ENCODE measurements at regions not wholly inside any gene's neighbourhood (a gene's known extent, or its start where the extent isn't known, plus 50 kb on each side); places are given as distances from the start of the nearest gene placed in this dataset.
A peak's percentile ranks its signal among the peaks of the same experiment; 100 is the strongest.

DNA sequence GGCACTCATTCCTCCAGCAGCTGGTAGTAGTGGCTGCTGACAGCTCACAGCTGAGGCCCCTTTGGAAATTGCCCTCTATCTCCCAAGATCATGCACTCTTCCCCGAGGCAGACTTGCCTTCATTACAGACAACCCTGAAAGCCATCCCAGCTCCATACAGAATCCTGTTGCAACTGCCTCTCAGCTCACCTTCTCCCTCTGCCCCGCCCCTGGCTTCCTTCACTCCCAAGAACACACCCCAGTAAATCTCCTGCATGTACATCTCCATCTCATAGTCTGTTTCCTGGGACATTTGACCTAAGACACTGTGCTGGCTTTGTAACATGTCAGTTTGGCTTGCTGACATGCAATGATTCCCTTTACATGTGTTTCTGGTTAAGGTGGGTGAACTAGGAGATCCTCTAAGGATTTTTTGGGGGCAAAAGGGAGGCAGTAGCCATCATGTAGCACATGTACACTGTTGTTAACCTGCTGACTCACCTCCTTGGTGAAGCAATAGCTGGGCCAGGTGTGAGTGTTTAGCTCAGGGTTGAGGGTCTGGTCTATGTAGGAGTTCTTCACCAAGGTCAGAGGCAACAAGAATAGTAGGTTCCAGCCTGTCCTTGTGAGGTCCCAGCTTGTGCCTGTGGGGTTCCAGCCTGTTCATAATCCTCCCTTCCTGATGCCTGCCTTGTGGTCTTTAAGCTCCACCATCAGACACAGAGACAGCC lies 179.6 kb downstream of the CSNK2A3 start:
- intact Hi-C loops (cut with micrococcal nuclease): no loop called here
- Mint-ChIP-seq H3K4me1 (peaks cover 13 to 20% (median 15%) of the 10 kb centered on the region in 4 donors), H3K9me3 (no peaks in the 10 kb centered on the region), H3K27me3 (peaks cover 0 to 2% of the 10 kb centered on the region in 2 donors), H3K36me3 (no peaks in the 10 kb centered on the region), H3K27ac (peak overlapping the region in 3 of 7 donors; percentile 5 to 29 (median 15)), H3K4me3 (no peak overlapping the region)
- H3K27ac ChIP-seq (ENCODE audit: low read depth, low read length): no peak overlapping the region
- ChIA-PET POLR2A (ENCODE audit: partially characterized antibody) (no interaction called here), CTCF (ENCODE audit: partially characterized antibody) (interaction anchor here (1.9 kb wide), 2 partner anchors 136 to 146 kb away, joined by 6 to 7 read pairs; no protein-coding TSS in a partner anchor)
- H3K36me3 ChIP-seq (ENCODE audit: insufficient read depth, low read length): no peaks in the 10 kb centered on the region
- H3K9me3 ChIP-seq (ENCODE audit: control insufficient read depth in 1 of 2, low read length in 2 of 2): no peaks in the 10 kb centered on the region
- no peak for DNase-seq
- H3K27me3 ChIP-seq (ENCODE audit: insufficient read depth, low read length): no peaks in the 10 kb centered on the region
- peaks cover 22% of the 10 kb centered on the region for H3K4me1 ChIP-seq (ENCODE audit: insufficient read depth, low read length)
- no peak overlapping the region for H3K4me3 ChIP-seq (ENCODE audit: low read length in 2 of 2)

GRCh38 chr11:11171854-11172253 lies 181.2 kb downstream of the CSNK2A3 start:
- H3K4me1 Mint-ChIP-seq: peaks cover 13 to 20% (median 15%) of the 10 kb centered on the region in 4 donors
- Histone ChIP-seq H3K4me3 (ENCODE audit: low read length in 2 of 2) (no peak overlapping the region), H3K27me3 (ENCODE audit: insufficient read depth, low read length) (no peaks in the 10 kb centered on the region), H3K36me3 (ENCODE audit: insufficient read depth, low read length) (no peaks in the 10 kb centered on the region), H3K9me3 (ENCODE audit: control insufficient read depth in 1 of 2, low read length in 2 of 2) (no peaks in the 10 kb centered on the region), H3K27ac (ENCODE audit: low read depth, low read length) (no peak overlapping the region), H3K4me1 (ENCODE audit: insufficient read depth, low read length) (peaks cover 22% of the 10 kb centered on the region)
- H3K27ac Mint-ChIP-seq: peak overlapping the region; percentile 10 to 94 (median 69)
- ChIA-PET CTCF (ENCODE audit: partially characterized antibody) (interaction anchor here (0.7 to 1.2 kb wide), 3 partner anchors 14 to 144 kb away, joined by 3 to 4 read pairs (median 3); no protein-coding TSS in a partner anchor), POLR2A (ENCODE audit: partially characterized antibody) (interaction anchor here (0.8 to 1.2 kb wide), 4 partner anchors 14 to 32 kb away, joined by 3 to 10 read pairs (median 5); no protein-coding TSS in a partner anchor)
- no peaks in the 10 kb centered on the region for H3K9me3 Mint-ChIP-seq
- intact Hi-C loops (cut with micrococcal nuclease): no loop called here
- peak overlapping the region in 2 of 8 donors; percentile 31 to 57 for H3K4me3 Mint-ChIP-seq
- H3K27me3 Mint-ChIP-seq: peaks cover 2% of the 10 kb centered on the region in 2 donors
- H3K36me3 Mint-ChIP-seq: no peaks in the 10 kb centered on the region
- DNase-seq: peak; percentile 69 to 82 (median 73)

GRCh38 chr11:11171285-11171684 lies 181.8 kb downstream of the CSNK2A3 start:
- Mint-ChIP-seq H3K9me3 (no peaks in the 10 kb centered on the region), H3K4me3 (no peak overlapping the region), H3K27me3 (peaks cover 2% of the 10 kb centered on the region in 2 donors), H3K4me1 (peaks cover 13 to 20% (median 15%) of the 10 kb centered on the region in 4 donors), H3K36me3 (no peaks in the 10 kb centered on the region), H3K27ac (peak overlapping the region in 5 of 7 donors; percentile 24 to 86 (median 49))
- ChIA-PET CTCF (ENCODE audit: partially characterized antibody) (interaction anchor here (0.7 to 1.2 kb wide), 3 partner anchors 13 to 143 kb away, joined by 3 to 4 read pairs (median 4); no protein-coding TSS in a partner anchor), POLR2A (ENCODE audit: partially characterized antibody) (interaction anchor here (0.8 to 1.2 kb wide), 4 partner anchors 13 to 31 kb away, joined by 3 to 10 read pairs (median 5); no protein-coding TSS in a partner anchor)
- H3K27ac ChIP-seq (ENCODE audit: low read depth, low read length): no peak overlapping the region
- no peak for DNase-seq
- no peaks in the 10 kb centered on the region for H3K9me3 ChIP-seq (ENCODE audit: control insufficient read depth in 1 of 2, low read length in 2 of 2)
- H3K27me3 ChIP-seq (ENCODE audit: insufficient read depth, low read length): no peaks in the 10 kb centered on the region
- intact Hi-C loops (cut with micrococcal nuclease): no loop called here
- H3K4me1 ChIP-seq (ENCODE audit: insufficient read depth, low read length): peaks cover 22% of the 10 kb centered on the region
- H3K36me3 ChIP-seq (ENCODE audit: insufficient read depth, low read length): no peaks in the 10 kb centered on the region
- H3K4me3 ChIP-seq (ENCODE audit: low read length in 2 of 2): no peak overlapping the region

- intact Hi-C loops (cut with micrococcal nuclease): no loop called here
- DNase-seq: no peak
- H3K4me3 Mint-ChIP-seq: no peak overlapping the region
- H3K27ac Mint-ChIP-seq: peak overlapping the region in 3 of 7 donors; percentile 61 to 78 (median 72)
- H3K27me3 ChIP-seq (ENCODE audit: insufficient read depth, low read length): no peaks in the 10 kb centered on the region
- no peaks in the 10 kb centered on the region for H3K9me3 ChIP-seq (ENCODE audit: control insufficient read depth in 1 of 2, low read length in 2 of 2)
- ChIA-PET CTCF (ENCODE audit: partially characterized antibody) (interaction anchor here (0.9 to 1.2 kb wide), 2 partner anchors 13 to 22 kb away, joined by 3 to 4 read pairs; no protein-coding TSS in a partner anchor), POLR2A (ENCODE audit: partially characterized antibody) (interaction anchor here (0.7 kb wide), 1 partner anchor 19 kb away, joined by 3 read pairs; no protein-coding TSS in a partner anchor)
- no peaks in the 10 kb centered on the region for H3K36me3 Mint-ChIP-seq
- H3K9me3 Mint-ChIP-seq: no peaks in the 10 kb centered on the region
- peaks cover 2% of the 10 kb centered on the region in 2 donors for H3K27me3 Mint-ChIP-seq
- H3K27ac ChIP-seq (ENCODE audit: low read depth, low read length): no peak overlapping the region
- peaks cover 22% of the 10 kb centered on the region for H3K4me1 ChIP-seq (ENCODE audit: insufficient read depth, low read length)
- H3K36me3 ChIP-seq (ENCODE audit: insufficient read depth, low read length): no peaks in the 10 kb centered on the region
- no peak overlapping the region for H3K4me3 ChIP-seq (ENCODE audit: low read length in 2 of 2)
- peaks cover 13 to 20% (median 15%) of the 10 kb centered on the region in 4 donors for H3K4me1 Mint-ChIP-seq
These were observed 182.5 kb downstream of the CSNK2A3 start for GRCh38 chr11:11170352-11171084.

DNA sequence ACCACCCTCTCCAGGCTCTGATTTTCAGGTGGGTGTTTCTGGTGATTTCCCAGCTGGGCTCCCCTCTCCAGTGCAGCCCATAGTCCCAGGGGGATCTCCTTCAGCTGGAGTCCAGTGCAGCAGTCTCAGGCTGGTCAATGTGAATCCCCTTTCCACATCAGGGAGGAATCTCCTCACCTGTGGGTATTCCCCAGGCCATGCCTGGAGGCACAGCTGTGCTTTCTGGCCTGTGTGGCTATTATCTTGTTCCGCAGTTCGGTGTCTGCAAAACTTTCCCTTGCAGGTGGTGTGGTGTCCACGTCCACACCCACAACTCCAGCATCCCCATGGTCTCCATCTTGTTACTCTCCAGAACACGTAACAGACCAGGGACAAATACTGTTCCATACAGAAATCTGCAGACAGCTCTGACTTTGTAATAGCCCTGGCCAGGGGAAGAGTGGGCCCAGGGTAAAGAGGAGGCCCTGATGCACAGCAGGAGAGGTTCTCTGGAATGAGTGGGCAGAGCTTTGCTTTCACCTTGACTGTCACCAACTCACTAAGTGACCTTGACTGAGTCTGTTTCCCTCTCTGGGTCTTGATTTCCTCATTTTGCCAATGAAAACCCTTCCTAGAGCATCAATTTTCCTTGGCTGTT lies 183.2 kb downstream of the CSNK2A3 start:
- Mint-ChIP-seq H3K36me3 (no peaks in the 10 kb centered on the region), H3K27ac (no peak overlapping the region), H3K9me3 (no peaks in the 10 kb centered on the region), H3K27me3 (peaks cover 2% of the 10 kb centered on the region in 2 donors), H3K4me1 (peaks cover 13 to 20% (median 15%) of the 10 kb centered on the region in 4 donors), H3K4me3 (no peak overlapping the region)
- intact Hi-C loops (cut with micrococcal nuclease): no loop called here
- ChIA-PET CTCF (ENCODE audit: partially characterized antibody) (interaction anchor here (0.9 to 2.3 kb wide), 3 partner anchors 12 to 22 kb away, joined by 3 to 10 read pairs (median 4); no protein-coding TSS in a partner anchor), POLR2A (ENCODE audit: partially characterized antibody) (interaction anchor here (0.7 kb wide), 1 partner anchor 18 kb away, joined by 3 read pairs; no protein-coding TSS in a partner anchor)
- H3K27ac ChIP-seq (ENCODE audit: low read depth, low read length): no peak overlapping the region
- no peaks in the 10 kb centered on the region for H3K9me3 ChIP-seq (ENCODE audit: control insufficient read depth in 1 of 2, low read length in 2 of 2)
- H3K4me3 ChIP-seq (ENCODE audit: low read length in 2 of 2): no peak overlapping the region
- peaks cover 22% of the 10 kb centered on the region for H3K4me1 ChIP-seq (ENCODE audit: insufficient read depth, low read length)
- no peaks in the 10 kb centered on the region for H3K36me3 ChIP-seq (ENCODE audit: insufficient read depth, low read length)
- DNase-seq: no peak
- H3K27me3 ChIP-seq (ENCODE audit: insufficient read depth, low read length): no peaks in the 10 kb centered on the region

GRCh38 chr11:11167806-11168205 lies 185.2 kb downstream of the CSNK2A3 start:
- H3K36me3 ChIP-seq (ENCODE audit: insufficient read depth, low read length): no peaks in the 10 kb centered on the region
- Mint-ChIP-seq H3K27ac (no peak overlapping the region), H3K36me3 (no peaks in the 10 kb centered on the region), H3K27me3 (peaks cover 4% of the 10 kb centered on the region in 2 donors), H3K4me3 (no peak overlapping the region), H3K4me1 (peaks cover 13 to 15% (median 14%) of the 10 kb centered on the region in 4 donors), H3K9me3 (no peaks in the 10 kb centered on the region)
- peaks cover 22% of the 10 kb centered on the region for H3K4me1 ChIP-seq (ENCODE audit: insufficient read depth, low read length)
- no peak for DNase-seq
- H3K4me3 ChIP-seq (ENCODE audit: low read length in 2 of 2): no peak overlapping the region
- H3K9me3 ChIP-seq (ENCODE audit: control insufficient read depth in 1 of 2, low read length in 2 of 2): no peaks in the 10 kb centered on the region
- no peaks in the 10 kb centered on the region for H3K27me3 ChIP-seq (ENCODE audit: insufficient read depth, low read length)
- no peak overlapping the region for H3K27ac ChIP-seq (ENCODE audit: low read depth, low read length)
- intact Hi-C loops (cut with micrococcal nuclease): no loop called here
- CTCF ChIA-PET (ENCODE audit: partially characterized antibody): interaction anchor here (2.3 kb wide), 1 partner anchor 11 kb away, joined by 10 read pairs; no protein-coding TSS in a partner anchor
- POLR2A ChIA-PET (ENCODE audit: partially characterized antibody): no interaction called here
